ENCODE measurements at regions not wholly inside any gene's neighbourhood (a gene's known extent, or its start where the extent isn't known, plus 50 kb on each side); places are given as distances from the start of the nearest gene placed in this dataset.

- DNase-seq: no peak
These were observed 868.5 kb upstream of the SLIT2 start for GRCh38 chr4:19382993-19383756.

DNA sequence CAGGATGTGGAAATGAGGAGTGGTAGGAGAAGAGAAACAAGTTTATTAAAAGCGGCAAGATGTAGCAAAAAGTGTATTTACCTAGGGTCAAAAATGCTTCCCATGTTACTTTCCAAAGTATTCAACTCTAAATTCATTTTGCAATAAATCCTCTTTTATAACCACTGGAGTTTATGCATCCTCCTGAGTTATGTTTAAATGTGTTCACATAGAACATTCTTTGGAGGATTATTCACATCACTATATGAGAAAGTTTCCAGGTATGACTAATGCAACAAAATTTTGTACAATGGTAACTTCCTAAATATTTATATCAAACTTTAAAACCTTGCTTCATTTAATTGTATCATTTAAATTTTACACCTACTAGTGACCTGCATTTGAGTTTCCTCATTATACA, 870.6 kb upstream of the SLIT2 start:
- DNase-seq: no peak

- no peak for DNase-seq
These were observed 871.1 kb upstream of the SLIT2 start for GRCh38 chr4:19380600-19380999.

DNA sequence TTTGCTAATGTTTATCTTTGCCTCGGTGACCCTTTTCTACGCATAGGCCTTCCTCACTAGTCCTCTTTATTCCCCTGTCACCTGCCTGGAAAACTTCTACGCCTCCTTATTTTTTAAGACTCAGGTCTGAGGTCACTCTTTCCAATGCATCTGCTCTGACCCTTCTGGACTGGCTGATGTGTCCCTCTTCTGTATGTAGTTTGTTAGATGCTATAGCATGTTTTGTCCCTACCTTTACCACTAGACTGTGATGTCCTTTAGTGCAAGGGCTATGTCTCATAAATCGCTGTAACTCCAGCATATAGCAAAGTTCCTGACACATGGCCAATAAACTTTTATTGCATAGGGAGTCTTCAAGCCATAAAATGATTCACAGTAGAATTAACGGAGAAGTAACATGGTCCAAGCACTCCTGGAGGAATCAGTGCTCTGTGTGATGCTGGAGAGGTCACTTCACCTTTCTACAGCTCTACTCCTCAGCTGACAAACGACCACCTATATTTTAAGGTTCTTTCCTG, 872.5 kb upstream of the SLIT2 start:
- DNase-seq: no peak

GRCh38 chr4:19375931-19376330, 875.8 kb upstream of the SLIT2 start:
- DNase-seq: no peak

DNA sequence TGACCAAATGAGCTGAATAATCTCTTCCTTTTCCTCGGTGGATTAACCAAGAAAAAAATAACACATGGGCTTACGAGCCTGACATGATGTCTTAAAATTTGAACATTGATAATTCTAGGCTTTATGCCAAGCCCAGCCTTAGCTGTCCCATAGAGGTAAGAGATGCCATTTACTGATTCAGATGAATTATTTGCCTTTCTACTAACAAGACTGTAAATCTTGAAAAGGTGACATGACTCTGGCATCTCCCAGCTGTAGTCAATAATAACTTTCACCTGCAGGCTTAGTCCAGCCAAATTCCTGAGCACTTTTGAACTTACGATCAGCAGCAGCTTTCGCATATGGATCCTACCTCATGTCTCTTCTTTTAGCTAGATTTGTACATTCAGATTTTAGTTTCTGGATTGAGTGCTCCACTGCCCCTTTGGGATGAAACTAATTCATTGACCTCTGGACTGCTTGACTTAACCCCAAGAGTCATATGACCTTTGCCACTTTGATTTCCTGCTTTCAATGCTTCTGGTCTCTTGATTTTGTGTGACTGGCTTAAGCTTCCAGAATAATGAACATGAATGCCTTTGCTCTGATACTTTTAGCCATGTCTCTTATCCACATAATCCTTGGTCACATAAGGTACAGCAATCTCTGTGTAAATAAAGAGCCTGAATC, 876.4 kb upstream of the SLIT2 start:
- DNase-seq: no peak

DNA sequence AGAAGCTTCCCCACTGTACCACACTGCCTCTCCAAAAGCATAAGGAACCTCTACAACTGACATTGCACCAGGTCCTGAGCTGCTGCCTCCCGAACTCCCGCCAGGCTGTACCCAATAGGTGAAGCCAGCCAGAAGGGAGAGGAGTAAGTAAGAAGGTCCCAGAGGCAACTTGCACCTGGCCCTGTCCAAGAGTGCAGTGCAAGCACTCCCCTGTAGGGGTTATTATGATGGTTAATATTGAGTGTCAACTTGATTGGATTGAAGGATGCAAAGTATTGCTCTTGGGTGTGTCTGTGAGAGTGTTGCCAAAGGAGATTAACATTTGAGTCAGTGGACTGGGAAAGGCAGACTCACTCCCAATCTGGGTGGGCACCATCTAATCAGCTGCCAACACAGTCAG, 879.3 kb upstream of the SLIT2 start:
- DNase-seq: no peak

DNA sequence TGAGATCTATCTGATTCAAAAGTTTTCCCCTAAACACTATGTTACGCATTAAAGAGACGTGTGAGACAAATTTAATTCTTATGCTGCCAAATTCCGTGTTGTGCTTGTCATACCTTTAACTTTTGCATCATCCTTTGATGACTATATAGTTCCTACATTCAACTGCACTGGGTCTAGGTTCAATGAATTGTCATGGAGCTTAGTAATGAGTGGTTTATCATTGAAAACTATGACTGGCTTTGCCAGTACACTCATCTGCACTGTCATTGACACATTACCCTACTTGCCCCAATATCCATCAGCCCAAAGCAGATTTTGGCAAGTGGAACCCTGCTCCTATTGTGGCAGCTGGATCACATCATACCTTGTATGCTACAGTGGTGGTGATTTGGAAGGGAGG, 882.9 kb upstream of the SLIT2 start:
- DNase-seq: no peak

GRCh38 chr4:19366916-19367315, 884.8 kb upstream of the SLIT2 start:
- no peak for DNase-seq

GRCh38 chr4:19358015-19358414, 893.7 kb upstream of the SLIT2 start:
- no peak for DNase-seq

DNA sequence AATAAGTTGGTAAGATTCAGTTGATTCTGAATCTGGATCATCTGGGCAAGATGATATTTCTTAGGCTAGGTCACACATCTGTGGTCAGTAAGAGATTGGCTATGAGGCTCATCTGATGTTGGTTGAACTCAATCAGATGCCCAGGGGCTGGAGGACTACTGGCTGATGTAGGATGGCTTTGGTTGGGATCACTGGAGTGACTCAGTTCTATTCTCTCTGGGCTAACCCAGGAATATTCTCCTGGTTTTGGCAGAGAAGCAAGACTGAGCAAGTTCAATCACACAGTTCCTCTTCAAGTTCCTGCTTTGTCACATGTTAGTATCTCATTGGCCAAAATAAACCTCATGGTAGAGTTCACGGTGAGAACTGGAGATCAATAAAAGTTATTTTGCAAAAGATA, 902.3 kb upstream of the SLIT2 start:
- DNase-seq: no peak

DNA sequence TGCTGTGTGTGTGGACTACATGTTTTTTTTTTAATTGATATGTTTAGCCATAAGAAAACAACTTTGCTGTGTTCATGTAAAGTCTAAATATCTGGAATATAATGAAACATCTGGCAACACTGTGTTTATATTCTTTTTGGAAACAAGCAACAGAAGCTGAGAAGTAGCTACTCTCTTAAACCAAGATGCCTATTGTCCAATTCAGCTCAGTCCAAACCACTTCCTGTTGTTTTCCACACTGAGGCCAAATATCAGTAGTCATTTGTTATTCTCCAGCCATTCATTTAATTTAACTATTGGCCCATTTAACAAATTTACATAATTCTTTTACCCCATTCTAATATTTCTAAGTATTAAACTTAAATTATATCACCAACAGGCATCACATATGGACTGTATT, 903.0 kb upstream of the SLIT2 start:
- no peak for DNase-seq

DNA sequence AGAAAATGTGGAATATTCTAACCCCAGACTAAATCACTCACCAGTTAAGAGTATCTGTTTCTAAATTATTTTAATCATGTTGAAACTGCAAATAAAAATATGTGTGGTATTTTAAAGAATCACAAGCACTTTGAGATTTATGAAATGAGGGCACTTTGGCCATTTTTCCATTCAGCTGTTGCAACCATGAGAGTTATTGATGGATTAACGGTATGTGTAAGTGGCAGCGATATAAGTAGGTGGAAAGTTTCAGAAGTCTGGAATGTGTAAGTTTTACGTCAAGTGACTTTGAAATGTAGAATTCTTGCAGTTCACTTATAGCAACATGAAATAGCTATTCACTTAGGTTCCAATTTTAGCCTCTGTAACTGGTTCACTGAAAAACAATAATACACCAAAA, 905.1 kb upstream of the SLIT2 start:
- DNase-seq: no peak

GRCh38 chr4:19329631-19330030, 922.1 kb upstream of the SLIT2 start:
- no peak for DNase-seq

- no peak for DNase-seq
These were observed 922.6 kb upstream of the SLIT2 start for GRCh38 chr4:19329077-19329476.

GRCh38 chr4:19327364-19327763, 924.3 kb upstream of the SLIT2 start:
- no peak for DNase-seq

GRCh38 chr4:19324184-19324583, 927.5 kb upstream of the SLIT2 start:
- DNase-seq: no peak

DNA sequence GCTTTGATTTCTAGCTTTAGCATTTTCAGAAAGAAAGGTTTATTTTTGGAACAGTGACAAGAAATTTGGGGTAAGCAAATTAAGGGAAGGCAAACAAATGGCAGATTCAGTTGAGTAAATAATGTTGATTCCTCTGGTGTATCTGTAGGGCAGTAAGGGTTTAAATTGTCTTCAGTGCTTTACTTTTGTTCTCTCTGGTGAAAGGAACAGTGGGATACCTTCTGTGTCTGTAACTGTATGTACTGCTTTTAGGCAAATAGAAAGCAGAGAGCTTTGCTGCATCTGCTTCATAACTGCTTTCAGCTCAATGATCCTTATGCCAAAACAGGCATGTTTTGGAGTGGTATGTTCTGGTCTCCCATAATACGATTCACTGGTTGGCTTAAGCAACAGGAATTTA, 932.1 kb upstream of the SLIT2 start:
- no peak for DNase-seq

DNA sequence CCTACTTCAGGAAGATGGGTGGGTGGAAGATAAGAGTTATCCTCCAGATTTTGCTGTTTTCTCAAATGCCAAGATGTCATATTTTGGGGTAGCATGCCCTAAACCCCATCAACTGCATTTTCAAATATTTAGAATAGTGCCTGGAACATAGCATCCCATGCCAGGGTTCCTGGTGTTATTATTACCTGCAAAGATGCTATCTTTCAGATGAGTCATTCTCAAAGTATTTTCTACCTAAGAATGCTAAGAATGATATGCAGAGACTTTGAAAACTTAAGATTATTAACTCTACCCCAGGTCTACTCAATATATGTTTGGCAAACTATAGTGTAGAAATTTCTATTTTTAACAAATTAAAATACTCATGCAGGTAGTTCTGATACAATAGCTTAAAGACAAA, 934.3 kb upstream of the SLIT2 start:
- DNase-seq: no peak

DNA sequence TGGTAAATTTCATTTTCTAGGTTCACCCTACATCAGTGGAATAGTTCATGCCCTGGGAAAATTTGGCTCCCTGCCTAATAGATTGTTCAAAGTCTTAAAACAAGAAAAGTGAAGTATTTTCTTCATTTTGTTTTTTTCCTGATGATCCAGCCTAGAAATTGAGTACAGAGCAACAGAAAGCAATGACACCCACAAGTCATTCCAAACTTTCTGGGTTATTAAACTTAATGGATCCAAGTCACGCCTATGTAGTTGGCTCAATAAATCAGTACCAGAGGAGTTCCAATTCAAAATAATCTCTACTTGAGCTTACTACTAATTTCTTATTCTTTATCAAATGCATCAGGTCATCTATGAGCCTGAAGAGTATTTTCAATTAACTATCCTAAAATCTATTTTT, 937.6 kb upstream of the SLIT2 start:
- no peak for DNase-seq

DNA sequence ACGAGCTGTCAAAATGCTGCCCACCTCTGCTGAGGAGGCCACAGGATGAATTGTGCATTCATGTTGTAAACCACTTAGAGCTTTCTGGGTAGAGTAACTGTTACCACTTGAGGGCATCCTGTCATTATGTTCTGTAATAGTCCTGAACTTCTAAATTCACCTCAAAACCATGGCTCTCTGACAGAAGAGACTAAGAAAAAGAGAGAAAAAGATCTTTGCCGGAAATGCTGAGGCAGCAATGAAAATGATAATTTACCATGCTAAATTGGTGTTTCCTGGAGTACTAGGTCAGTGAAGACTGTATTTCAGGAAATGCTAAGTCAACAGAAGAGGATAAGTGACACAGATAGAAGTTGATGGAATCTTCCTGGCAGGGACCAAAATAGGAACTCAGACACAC, 942.3 kb upstream of the SLIT2 start:
- no peak for DNase-seq

DNA sequence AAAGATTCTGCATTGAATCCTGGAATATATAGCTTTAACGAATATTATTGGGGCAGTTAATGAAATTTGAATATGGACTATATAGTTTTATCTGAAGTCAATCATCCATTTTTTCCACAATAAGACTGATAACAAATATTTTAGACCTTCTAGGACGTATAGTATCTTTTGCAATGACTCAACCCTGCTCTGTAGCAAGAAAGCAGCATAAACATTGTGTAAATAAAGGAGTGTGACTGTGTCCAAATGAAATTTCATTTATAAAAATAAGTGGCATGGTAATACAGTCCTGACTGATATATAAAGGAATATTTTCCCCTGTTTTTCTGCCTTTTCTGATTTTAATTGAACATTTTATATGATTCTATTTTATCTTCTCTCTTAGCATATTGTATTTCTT, 947.7 kb upstream of the SLIT2 start:
- DNase-seq: no peak

DNA sequence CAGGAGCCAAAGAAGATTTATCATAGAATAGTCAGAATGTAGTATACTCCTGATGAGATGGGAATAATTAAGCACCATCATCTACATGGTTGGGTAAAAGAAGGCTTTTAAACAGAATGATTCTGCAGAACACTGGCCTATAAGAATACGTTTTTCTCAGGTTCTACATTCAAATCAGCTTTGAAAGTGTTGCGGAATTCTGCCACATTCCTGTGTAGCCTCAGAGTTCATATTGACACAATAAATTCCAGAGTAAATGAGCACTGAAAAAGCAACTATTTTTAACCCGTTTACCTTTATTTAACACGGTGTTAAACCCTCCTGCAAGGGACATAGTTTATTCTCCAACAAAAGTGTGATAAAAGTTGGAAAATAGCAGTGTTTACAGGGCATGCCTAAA, 950.2 kb upstream of the SLIT2 start:
- DNase-seq: no peak

DNA sequence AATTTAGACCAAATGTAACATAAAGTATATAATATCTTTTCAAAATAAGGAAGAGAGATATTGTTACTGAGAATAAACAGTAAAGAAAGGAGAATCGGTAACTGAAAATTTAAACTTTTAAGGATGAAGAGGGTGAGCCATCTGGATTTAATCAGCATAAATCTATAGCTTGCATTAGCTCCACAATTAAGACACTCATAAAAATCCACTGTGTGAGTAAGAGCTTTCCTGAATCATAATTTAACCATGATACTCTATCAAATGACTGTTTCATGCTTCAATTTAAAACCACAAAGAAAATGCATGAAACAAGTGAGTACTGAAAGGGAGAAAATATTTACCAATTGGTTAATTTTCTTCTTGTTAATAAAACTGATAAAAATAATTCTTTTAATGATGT, 951.5 kb upstream of the SLIT2 start:
- DNase-seq: no peak

GRCh38 chr4:19298998-19299397, 952.7 kb upstream of the SLIT2 start:
- DNase-seq: no peak

Data from inflammatory macrophage treated with lipopolysaccharide for 4 hours (primary cell).